NOMO-1 (cell line): ENCODE measurements at regions not wholly inside any gene's neighbourhood (a gene's known extent, or its start where the extent isn't known, plus 50 kb on each side); places are given as distances from the start of the nearest gene placed in this dataset.
"Not testable (repeated sequence)": the region's sequence is repeated elsewhere in the genome, so short reads cannot be mapped to it uniquely, and the experiment has no call there.

Source experiments
- DNase-seq, 2 experiments: peaks; one replicate each; lab custom pipeline; 2025; ENCODE audit not compliant: unreplicated experiment in 2 of 2; lab: John Stamatoyannopoulos, UW

GRCh38 chr12:115813256-115813655 is 464.2 kb downstream of the MED13L start:
- no peak for DNase-seq

GRCh38 chr12:115811929-115812328 is 465.6 kb downstream of the MED13L start:
- no peak for DNase-seq

- DNase-seq, result no peak
Measured at GRCh38 chr12:115811045-115811444, 466.4 kb downstream of the MED13L start.

GRCh38 chr12:115810122-115810901 is 467.2 kb downstream of the MED13L start:
- no peak for DNase-seq

GRCh38 chr12:115806000-115806399 is 471.5 kb downstream of the MED13L start:
- DNase-seq, result no peak

GRCh38 chr12:115802767-115803166 is 474.7 kb downstream of the MED13L start:
- DNase-seq, result no peak

- no peak for DNase-seq
Measured at GRCh38 chr12:115801871-115802270, 475.6 kb downstream of the MED13L start.

- DNase-seq, result no peak
Measured at GRCh38 chr12:115799610-115800009, 477.9 kb downstream of the MED13L start.

GRCh38 chr12:115798309-115798917 is 479.1 kb downstream of the MED13L start:
- no peak for DNase-seq

GRCh38 chr12:115794659-115795081 is 482.8 kb downstream of the MED13L start:
- no peak for DNase-seq

GRCh38 chr12:115791331-115791730 is 486.2 kb downstream of the MED13L start:
- DNase-seq, result no peak

- no peak for DNase-seq
Measured at GRCh38 chr12:115790526-115790925, 487.0 kb downstream of the MED13L start.

GRCh38 chr12:115786490-115786889 is 491.0 kb downstream of the MED13L start:
- DNase-seq, result not testable (repeated sequence)

GRCh38 chr12:115785548-115785947 is 491.9 kb downstream of the MED13L start:
- no peak for DNase-seq

- DNase-seq, result no peak
Measured at GRCh38 chr12:115776399-115776798, 501.1 kb downstream of the MED13L start.

GRCh38 chr12:115774148-115774895 is 503.2 kb downstream of the MED13L start:
- DNase-seq, result no peak

- DNase-seq, result no peak
Measured at GRCh38 chr12:115771601-115772000, 505.9 kb downstream of the MED13L start.

GRCh38 chr12:115771065-115771464 is 506.4 kb downstream of the MED13L start:
- no peak for DNase-seq

GRCh38 chr12:115770643-115771042 is 506.9 kb downstream of the MED13L start:
- DNase-seq, result no peak

GRCh38 chr12:115767916-115768315 is 509.6 kb downstream of the MED13L start:
- DNase-seq, result no peak

GRCh38 chr12:115763982-115764621 is 513.4 kb downstream of the MED13L start:
- DNase-seq, result no peak
